IMR-90 (cell line): ENCODE measurements at regions not wholly inside any gene's neighbourhood (a gene's known extent, or its start where the extent isn't known, plus 50 kb on each side); places are given as distances from the start of the nearest gene placed in this dataset.

ENCODE experiments used
- ATAC-seq: fragments of 200-7000 bp; cut with Tn5 transposase; 2 replicates; pipeline ENCODE4 v1.9.1; 2020; ENCODE audit warnings: low read depth, mild to moderate bottlenecking, moderate library complexity
- BruUV-seq: library from RNA; stranded (reverse); fragments of 400-500 nt; replicated peaks from 2 replicates; lab custom pipeline; 2021; lab: Mats Ljungman, UMichigan
- CTCF ChIA-PET: fragments of 300-600 bp; formaldehyde crosslinking; extraction: SDS; loops from one replicate; lab custom pipeline; 2021; ENCODE audit warnings: antibody characterized with exemption; lab: Yijun Ruan, JAX
- POLR2A ChIA-PET: fragments of 300-600 bp; sonication (Branson Sonifier 250); formaldehyde crosslinking; loops from one replicate; lab custom pipeline; 2022; ENCODE audit warnings: antibody characterized with exemption; ENCODE audit not compliant: unreplicated experiment; lab: Charles Lee
- DNase-seq: peaks from one replicate; pipeline ENCODE4 v3.0.0; 2013
- H2AFZ ChIP-seq: replicated peaks from 2 replicates; pipeline ENCODE3; 2013; ENCODE audit warnings: low read length, mild to moderate bottlenecking; ENCODE audit not compliant: poor library complexity
- H2AK5ac ChIP-seq: 2 replicates; pipeline ENCODE4 v1.6.1; 2013; ENCODE audit warnings: low read depth, low read length, inconsistent platforms
- H2AK9ac ChIP-seq: replicated peaks from 2 replicates; pipeline ENCODE3; 2013; ENCODE audit warnings: mild to moderate bottlenecking, low read depth, low read length, moderate library complexity; ENCODE audit not compliant: poor library complexity
- H2BK120ac ChIP-seq: 2 replicates; pipeline ENCODE4 v1.6.1; 2013; ENCODE audit warnings: low read depth, low read length, inconsistent platforms
- H2BK15ac ChIP-seq: 3 replicates; pipeline ENCODE4 v1.6.1; 2013; ENCODE audit warnings: low read depth, low read length, inconsistent platforms
- H2BK20ac ChIP-seq: 2 replicates; pipeline ENCODE4 v1.6.1; 2013; ENCODE audit warnings: low read depth, mild to moderate bottlenecking, inconsistent platforms, low read length, moderate library complexity
- H2BK5ac ChIP-seq: 2 replicates; pipeline ENCODE4 v1.6.1; 2013; ENCODE audit warnings: mild to moderate bottlenecking, low read depth, low read length, inconsistent platforms; ENCODE audit not compliant: poor library complexity, severe bottlenecking
- H3K14ac ChIP-seq: replicated peaks from 2 replicates; pipeline ENCODE4 v1.6.1; 2013; ENCODE audit warnings: low read depth, low read length, inconsistent platforms
- H3K18ac ChIP-seq: 2 replicates; pipeline ENCODE4 v1.6.1; 2013; ENCODE audit warnings: low read depth, low read length, control low read depth
- H3K23ac ChIP-seq: 2 replicates; pipeline ENCODE4 v1.6.1; 2013; ENCODE audit warnings: low read depth, low read length, inconsistent platforms
- H3K27ac ChIP-seq: 2 replicates; pipeline ENCODE4 v1.5.1; 2013; ENCODE audit warnings: mild to moderate bottlenecking, control low read depth, low read length; ENCODE audit not compliant: insufficient read depth
- H3K27me3 ChIP-seq: 2 replicates; pipeline ENCODE4 v1.6.1; 2013; ENCODE audit warnings: low read length; ENCODE audit not compliant: control insufficient read depth, insufficient read depth
- H3K36me3 ChIP-seq: 2 replicates; pipeline ENCODE4 v1.6.1; 2013; ENCODE audit warnings: low read length, mixed read lengths; ENCODE audit not compliant: control insufficient read depth, insufficient read depth
- H3K4ac ChIP-seq: 2 replicates; pipeline ENCODE4 v1.6.1; 2013; ENCODE audit warnings: low read depth, low read length, inconsistent platforms
- H3K4me1 ChIP-seq: 2 replicates; pipeline ENCODE4 v1.6.1; 2013; ENCODE audit warnings: low read length, mixed read lengths; ENCODE audit not compliant: control insufficient read depth, insufficient read depth
- H3K4me2 ChIP-seq: 2 replicates; pipeline ENCODE4 v1.6.1; 2013; ENCODE audit warnings: low read depth, mild to moderate bottlenecking, control low read depth, low read length, moderate library complexity
- H3K4me3 ChIP-seq: 2 replicates; pipeline ENCODE4 v1.5.1; 2013; ENCODE audit warnings: low read depth, mild to moderate bottlenecking, control low read depth, low read length, moderate library complexity; ENCODE audit not compliant: insufficient read depth
- H3K56ac ChIP-seq: 2 replicates; pipeline ENCODE4 v1.6.1; 2013; ENCODE audit warnings: low read length, inconsistent platforms; ENCODE audit not compliant: insufficient read depth; ENCODE audit errors: extremely low read depth
- H3K79me1 ChIP-seq, 2 experiments: 2 replicates each; pipeline ENCODE4 v1.6.1; 2013; ENCODE audit warnings: low read length in 2 of 2, inconsistent platforms in 1 of 2, low read depth in 1 of 2
- H3K9ac ChIP-seq: 2 replicates; pipeline ENCODE4 v1.6.1; 2013; ENCODE audit warnings: low read depth, low read length, control low read depth
- H3K9me1 ChIP-seq: 2 replicates; pipeline ENCODE4 v1.6.1; 2013; ENCODE audit warnings: low read length, inconsistent platforms; ENCODE audit not compliant: insufficient read depth
- H3K9me3 ChIP-seq: 2 replicates; pipeline ENCODE4 v1.6.1; 2013; ENCODE audit warnings: low read length; ENCODE audit not compliant: control insufficient read depth, insufficient read depth
- H4K20me1 ChIP-seq: 2 replicates; pipeline ENCODE4 v1.6.1; 2013; ENCODE audit warnings: low read length, inconsistent platforms; ENCODE audit not compliant: insufficient read depth
- H4K5ac ChIP-seq: 2 replicates; pipeline ENCODE4 v1.6.1; 2013; ENCODE audit warnings: mild to moderate bottlenecking, low read depth, low read length, control low read depth
- H4K8ac ChIP-seq, 2 experiments: 2 replicates each; pipeline ENCODE4 v1.6.1; 2013; ENCODE audit warnings: low read depth in 2 of 2, low read length in 2 of 2, control low read depth in 1 of 2, inconsistent platforms in 1 of 2
- H4K91ac ChIP-seq: 2 replicates; pipeline ENCODE4 v1.6.1; 2013; ENCODE audit warnings: low read depth, low read length, inconsistent platforms; ENCODE audit not compliant: insufficient read depth
- CEBPB ChIP-seq: IDR thresholded peaks from 2 replicates; pipeline ENCODE4 v1.6.1; 2012; ENCODE audit warnings: low read depth, low read length, improper control_type of control experiment
- MAZ ChIP-seq: IDR thresholded peaks from 2 replicates; pipeline ENCODE4 v1.6.1; 2012; ENCODE audit warnings: low read depth, mild to moderate bottlenecking, low read length, improper control_type of control experiment, moderate library complexity, borderline replicate concordance
- WGBS, 2 experiments: methylation state at CpG; one replicate each; pipeline versions ENCODE4 v1.1.5 to v1.1.7; 2013; ENCODE audit warnings: missing lambda C conversion rate in 2 of 2; ENCODE audit not compliant: insufficient read length in 1 of 2; ENCODE audit errors: extremely low coverage in 2 of 2; 5-methylcytosine and 5-hydroxymethylcytosine counted together
- dilution Hi-C: fragments of 300-500 bp; cut with HindIII; formaldehyde crosslinking; loops from one replicate; pipeline ENCODE4 v1.14.3; 2018; ENCODE audit warnings: low sequenced_read_pairs; ENCODE audit not compliant: unreplicated experiment
- in situ Hi-C: fragments of 300-500 bp; cut with MboI; formaldehyde crosslinking; loops from 3 replicates; pipeline ENCODE4 v1.14.3; 2019; ENCODE audit warnings: low sequenced_read_pairs, inconsistent platforms, mixed read lengths
- intact Hi-C: fragments of 100-400 bp; cut with micrococcal nuclease; formaldehyde crosslinking; loops from 2 replicates; pipeline ENCODE4 v1.10.0; 2022

DNA sequence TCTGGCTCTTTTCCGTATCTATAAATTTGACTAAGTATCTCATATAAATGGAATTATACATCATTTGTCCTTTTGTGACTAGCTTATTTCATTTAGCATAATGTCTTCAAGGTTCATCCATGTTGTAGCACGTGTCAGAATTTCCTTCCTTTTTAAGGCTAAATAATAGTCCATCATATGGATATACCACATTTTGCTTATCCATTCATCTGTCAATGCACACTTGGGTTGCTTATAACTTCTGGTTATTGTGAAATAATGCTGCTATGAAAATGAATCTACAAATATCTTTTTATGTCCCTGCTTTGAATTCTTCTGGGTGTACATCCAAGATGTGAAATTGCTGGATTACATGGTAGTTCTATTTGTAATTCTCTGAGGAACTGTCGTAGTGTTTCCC, 119.6 kb downstream of the RHOU start:
- Histone ChIP-seq H3K14ac (no peak overlapping the region), H3K56ac (no peak overlapping the region), H3K79me1 (no peaks in the 10 kb centered on the region), H3K4me2 (no peak overlapping the region), H2AK9ac (no peak overlapping the region), H4K5ac (no peak overlapping the region), H3K27me3 (no peaks in the 10 kb centered on the region), H4K20me1 (no peaks in the 10 kb centered on the region), H4K91ac (no peak overlapping the region), H3K9ac (no peak overlapping the region), H4K8ac (no peak overlapping the region), H2BK20ac (no peak overlapping the region), H3K9me3 (no peaks in the 10 kb centered on the region), H3K18ac (no peak overlapping the region), H2BK120ac (no peak overlapping the region), H3K9me1 (0 out of 2 replicates have a peak, but pooled peaks cover 3% of the 10 kb centered on the region), H2BK5ac (no peak overlapping the region), H3K27ac (no peak overlapping the region), H3K23ac (no peak overlapping the region), H2BK15ac (no peak overlapping the region), H2AK5ac (no peak overlapping the region), H3K4me3 (no peak overlapping the region), H3K36me3 (no peaks in the 10 kb centered on the region), H3K4ac (no peak overlapping the region), H2AFZ (no peak overlapping the region), H3K4me1 (peaks cover 2% of the 10 kb centered on the region; the same call in 1 of the 2 replicates)
- ChIA-PET POLR2A (no interaction called here), CTCF (interaction anchor here (1.7 kb wide), 1 partner anchor 13 kb away, joined by 3 read pairs; no protein-coding TSS in a partner anchor)
- dilution Hi-C loops (no loop called here), in situ Hi-C loops (no loop called here), intact Hi-C loops (no loop called here)
- no peak for DNase-seq
- TF ChIP-seq MAZ, result no peak
- TF ChIP-seq CEBPB, result peak; percentile 34; the same call in 1 of the 2 replicates
- no CpG with 5 or more reads among the region's 3 CpGs for WGBS, 2 experiments
- no peak for ATAC-seq
- no TSS peak for BruUV-seq
